ENCODE measurements at regions not wholly inside any gene's neighbourhood (a gene's known extent, or its start where the extent isn't known, plus 50 kb on each side); places are given as distances from the start of the nearest gene placed in this dataset.
"Not testable (repeated sequence)": the region's sequence is repeated elsewhere in the genome, so short reads cannot be mapped to it uniquely, and the experiment has no call there.

DNA sequence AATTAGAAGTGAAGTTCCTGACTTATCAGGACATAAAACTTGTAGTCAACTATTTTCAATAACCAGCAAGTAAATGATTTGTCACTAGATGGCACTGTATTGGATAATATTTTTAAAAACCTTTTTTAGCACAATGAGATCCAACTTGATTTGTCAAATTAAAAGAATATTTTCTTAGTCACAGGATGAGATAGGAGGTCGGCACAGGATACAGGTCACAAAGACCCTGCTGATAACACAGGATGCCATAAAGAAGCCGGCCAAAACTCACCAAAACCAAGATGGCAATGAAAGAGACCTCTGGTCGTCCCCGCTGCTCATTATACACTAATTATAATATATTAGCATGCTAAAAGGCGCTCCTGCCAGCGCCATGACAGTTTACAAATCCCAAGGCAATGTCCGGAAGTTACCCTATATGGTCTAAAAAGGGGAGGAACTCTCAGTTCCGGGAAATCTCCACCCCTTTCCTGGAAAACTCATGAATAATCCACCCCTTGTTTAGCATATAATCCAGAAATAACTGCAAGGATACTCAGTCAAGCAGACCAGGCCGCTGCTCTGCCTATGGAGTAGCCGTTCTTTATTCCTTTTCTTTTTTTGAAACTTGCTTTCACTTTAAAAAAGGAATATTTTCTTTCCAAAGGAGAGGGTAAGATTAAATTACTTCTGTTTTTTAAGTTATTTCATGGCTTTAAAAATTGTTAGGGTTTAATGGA lies 255.7 kb upstream of the MKLN1 start:
- DNase-seq = peak; percentile 74

DNA sequence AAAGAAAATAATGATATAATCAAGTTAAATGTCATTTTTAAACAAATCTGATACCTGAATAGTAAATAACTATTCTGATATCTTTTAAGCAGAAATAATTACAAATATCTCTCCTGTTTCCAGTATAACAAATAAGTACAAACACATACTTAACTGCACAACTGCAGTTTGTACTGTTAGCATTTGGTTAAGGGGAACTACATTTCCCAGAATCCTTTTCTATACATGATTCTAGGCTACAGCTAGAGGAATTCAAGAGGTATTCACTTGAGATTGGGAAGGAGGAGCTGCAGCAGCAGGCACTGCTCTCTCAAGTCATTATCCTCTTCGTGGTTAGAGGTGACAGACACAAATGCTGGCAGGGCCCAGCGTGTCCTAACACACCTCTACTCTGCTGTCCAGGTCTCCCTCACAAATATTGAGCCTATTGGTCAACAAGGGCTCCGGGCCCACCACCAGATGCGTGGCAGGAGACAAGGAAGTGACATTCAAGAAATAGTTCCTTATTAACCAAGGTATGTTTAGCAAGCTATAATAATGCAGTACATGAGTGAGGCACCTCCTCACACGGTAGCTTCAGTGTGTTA lies 255.1 kb upstream of the MKLN1 start:
- peak; percentile 25 for DNase-seq
- intact Hi-C loops (cut with DNase I) = no loop called here
- ATAC-seq = peak; percentile 24 to 46

More for the DNA sequence above, 255.7 kb upstream of the MKLN1 start:
- ATAC-seq = peak; percentile 62 to 64
- intact Hi-C loops (cut with DNase I) = no loop called here

DNA sequence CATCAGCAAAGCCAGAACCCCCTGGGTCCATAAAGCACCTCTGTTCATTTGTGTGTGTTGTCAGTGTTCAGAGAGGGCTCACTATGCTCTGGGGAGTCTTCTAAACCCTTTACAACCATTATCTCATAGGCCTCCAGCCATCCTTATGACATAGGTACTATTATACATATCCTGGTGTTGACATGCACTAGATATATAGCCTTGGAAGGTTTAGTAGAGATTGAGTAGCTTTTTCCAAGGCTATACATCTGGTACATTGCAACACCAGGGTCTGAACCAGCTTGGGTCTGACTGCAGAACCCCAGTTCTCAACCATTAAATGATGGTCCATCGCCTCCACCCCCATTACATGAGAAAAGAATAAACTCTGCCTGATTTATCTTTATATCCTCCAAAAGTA lies 253.6 kb upstream of the MKLN1 start:
- no peak for ATAC-seq
- intact Hi-C loops (cut with DNase I) = no loop called here
- no peak for DNase-seq

DNA sequence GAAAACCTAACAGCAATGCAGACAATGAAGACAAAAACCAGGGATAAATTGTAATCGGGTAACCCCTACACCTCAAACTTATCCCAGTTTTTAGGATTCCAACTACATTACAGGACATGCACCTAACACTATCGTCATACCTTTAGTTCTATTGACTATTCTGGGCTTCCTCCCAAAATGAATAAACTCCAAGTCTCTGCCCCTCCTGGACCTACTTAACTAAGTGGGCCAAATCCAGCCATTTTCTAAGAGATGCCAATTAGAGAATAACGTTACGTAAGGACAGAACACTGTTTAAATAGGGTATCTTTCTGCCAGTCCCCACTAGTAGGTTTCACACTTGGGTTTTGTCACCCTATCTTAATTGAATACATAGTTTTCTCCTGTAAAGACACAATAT lies 253.1 kb upstream of the MKLN1 start:
- ATAC-seq = no peak
- intact Hi-C loops (cut with DNase I) = no loop called here
- no peak for DNase-seq

DNA sequence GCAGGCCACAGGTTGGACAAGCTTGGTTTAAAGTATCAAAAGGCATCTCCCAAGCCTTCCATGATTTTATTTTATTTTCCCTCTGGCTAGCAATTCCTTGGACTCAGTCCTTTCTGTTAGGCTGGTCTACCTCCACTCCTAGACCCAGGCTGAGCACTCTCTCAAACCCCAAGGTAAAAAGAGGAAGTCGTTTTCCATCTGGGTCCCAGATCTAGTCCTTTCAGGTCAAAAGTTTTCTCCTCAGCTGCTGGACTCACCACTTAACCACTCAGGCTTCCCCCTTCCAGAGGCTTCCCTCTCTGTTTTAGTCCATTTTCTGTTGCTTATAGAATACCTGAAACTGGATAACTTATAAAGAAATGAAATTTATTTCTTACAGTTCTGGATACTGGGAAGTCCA lies 252.3 kb upstream of the MKLN1 start:
- ATAC-seq = no peak
- no peak for DNase-seq
- intact Hi-C loops (cut with DNase I) = no loop called here

DNA sequence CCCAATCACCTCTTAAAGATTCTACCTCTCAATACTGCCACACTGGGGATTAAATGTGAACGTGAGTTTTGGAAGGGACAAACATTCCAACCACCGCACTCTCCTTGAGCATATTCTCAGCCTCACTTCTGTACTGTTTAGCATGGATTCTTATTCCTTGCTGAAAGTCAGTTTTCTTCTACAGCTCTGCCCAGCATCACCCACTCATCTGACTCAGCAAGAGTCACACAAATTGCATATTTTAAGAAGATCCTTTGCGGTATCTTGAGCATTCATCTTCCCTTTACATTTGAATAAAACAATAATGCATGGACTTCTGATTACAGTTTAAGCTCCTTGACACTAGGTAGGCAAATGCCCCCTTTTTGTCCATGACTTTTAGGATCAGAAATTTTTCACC lies 251.6 kb upstream of the MKLN1 start:
- ATAC-seq (peak in 1 of 2 donors; percentile 8), DNase-seq (no peak)
- intact Hi-C loops (cut with DNase I) = no loop called here

DNA sequence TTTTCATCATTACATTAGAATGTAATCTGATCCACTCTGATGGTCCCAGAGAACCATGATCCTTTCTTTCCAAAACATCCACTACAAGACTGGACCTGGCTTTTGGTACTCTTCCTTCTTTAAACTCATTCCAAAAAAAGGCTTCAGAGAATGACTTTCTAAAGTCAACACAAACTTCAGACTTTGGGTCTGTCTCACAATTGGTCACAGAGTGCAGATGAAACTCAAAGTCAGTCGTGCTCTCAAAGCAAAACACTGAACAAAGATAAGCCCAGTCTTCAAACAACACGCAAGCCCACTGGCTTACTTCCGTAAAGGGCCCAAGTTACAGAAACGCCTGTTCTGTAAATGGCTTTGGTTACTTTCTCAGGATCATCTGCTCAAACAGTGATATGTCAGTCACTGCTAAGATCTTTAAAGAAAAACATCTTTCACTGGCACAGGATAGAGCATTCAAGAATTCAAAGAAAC lies 250.9 kb upstream of the MKLN1 start:
- DNase-seq (no peak), ATAC-seq (no peak)
- intact Hi-C loops (cut with DNase I) = no loop called here

DNA sequence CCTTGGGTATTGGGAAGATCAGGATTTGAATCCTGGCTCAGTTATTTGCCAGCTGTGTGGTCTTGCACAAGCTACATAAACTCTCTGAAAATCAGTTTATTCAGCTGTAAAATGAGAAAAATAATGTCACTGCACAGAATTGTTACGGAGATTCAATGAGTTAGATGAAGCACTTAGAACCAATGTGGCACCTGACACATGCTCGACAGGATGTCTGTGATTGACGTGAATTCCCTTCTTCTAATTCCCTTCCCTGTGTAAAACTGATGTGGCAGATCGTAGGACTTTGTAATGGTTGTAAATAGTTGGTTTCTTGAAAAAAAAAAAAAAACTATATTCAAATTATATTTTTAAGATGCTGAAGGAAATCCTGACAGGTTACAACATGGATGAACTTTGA lies 249.9 kb upstream of the MKLN1 start:
- ATAC-seq (no peak), DNase-seq (no peak)
- intact Hi-C loops (cut with DNase I) = no loop called here

DNA sequence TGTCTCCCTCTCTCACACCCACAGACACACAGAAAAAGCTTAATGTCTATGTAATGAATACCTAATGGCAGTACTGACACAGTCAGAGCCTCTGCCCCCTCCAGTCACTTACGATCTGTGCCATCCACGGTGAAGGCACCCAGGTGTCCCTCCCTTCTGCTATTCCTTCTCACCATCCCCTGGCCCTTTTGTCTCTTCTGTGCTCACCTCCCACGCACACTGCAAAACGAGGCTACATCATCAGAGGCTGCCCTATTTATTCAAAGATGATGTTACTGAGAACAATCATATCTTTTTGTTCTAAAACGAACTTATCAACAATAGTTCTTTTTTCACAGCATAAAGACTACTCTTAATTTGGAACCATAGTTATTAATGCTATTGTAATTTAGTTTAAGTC lies 246.9 kb upstream of the MKLN1 start:
- DNase-seq = no peak
- no peak for ATAC-seq
- intact Hi-C loops (cut with DNase I) = no loop called here

DNA sequence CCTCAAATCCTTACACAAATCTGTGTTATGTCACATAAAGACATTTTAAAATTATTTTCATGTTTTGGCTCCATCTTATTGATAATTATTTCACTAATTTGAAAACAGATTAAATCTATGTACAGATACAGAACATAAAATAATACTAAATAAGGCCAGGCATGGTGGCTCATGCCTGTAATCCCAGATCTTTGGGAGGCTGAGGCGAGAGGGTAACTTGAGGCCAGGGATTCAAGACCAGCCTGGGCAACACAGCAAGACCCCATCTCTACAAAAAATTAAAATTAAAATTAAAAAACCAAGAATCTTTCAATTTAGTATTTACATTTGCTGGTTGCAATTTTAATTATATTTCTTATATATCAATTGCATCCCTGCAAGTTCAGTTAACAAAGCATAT lies 246.4 kb upstream of the MKLN1 start:
- intact Hi-C loops (cut with DNase I) = no loop called here
- no peak for ATAC-seq
- DNase-seq = no peak

DNA sequence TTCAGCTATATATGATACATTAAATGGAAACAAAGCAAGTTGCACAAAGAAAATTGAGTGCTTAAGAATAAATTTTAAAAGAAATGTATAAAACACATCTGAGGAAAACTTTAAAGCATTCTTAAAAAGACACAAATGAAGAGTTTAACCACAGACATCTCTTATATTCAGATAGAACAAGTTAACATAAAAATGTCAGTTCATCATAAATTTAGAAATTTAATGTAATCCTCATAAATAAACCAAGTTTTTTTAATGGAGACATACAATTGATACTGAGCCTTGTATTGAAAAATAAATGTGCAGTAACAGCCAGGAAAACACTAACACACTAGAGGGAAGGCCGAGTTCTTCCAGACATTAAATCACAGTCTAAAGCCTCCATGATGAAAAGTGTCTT lies 243.9 kb upstream of the MKLN1 start:
- no peak for ATAC-seq
- DNase-seq = no peak
- intact Hi-C loops (cut with DNase I) = no loop called here

DNA sequence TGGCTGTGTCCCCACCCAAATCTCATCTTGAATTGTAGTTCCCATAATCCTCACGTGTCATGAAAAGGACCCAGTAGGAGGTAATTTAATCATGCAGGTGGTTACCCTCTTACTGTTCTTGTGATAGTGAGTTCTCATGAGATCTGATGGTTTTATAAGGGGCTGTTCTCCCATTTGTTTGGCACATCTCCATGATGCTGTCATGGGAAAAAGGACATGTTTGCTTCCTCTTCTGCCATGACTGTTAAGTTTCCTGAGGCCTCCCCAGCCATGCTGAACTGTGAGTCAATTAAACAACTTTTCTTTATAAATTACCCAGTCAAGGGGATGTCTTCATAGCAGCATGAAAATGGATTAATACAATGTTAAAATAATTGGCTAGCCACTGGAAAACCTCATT lies 243.3 kb upstream of the MKLN1 start:
- DNase-seq; intact Hi-C loops (cut with DNase I); ATAC-seq: not testable (repeated sequence)

DNA sequence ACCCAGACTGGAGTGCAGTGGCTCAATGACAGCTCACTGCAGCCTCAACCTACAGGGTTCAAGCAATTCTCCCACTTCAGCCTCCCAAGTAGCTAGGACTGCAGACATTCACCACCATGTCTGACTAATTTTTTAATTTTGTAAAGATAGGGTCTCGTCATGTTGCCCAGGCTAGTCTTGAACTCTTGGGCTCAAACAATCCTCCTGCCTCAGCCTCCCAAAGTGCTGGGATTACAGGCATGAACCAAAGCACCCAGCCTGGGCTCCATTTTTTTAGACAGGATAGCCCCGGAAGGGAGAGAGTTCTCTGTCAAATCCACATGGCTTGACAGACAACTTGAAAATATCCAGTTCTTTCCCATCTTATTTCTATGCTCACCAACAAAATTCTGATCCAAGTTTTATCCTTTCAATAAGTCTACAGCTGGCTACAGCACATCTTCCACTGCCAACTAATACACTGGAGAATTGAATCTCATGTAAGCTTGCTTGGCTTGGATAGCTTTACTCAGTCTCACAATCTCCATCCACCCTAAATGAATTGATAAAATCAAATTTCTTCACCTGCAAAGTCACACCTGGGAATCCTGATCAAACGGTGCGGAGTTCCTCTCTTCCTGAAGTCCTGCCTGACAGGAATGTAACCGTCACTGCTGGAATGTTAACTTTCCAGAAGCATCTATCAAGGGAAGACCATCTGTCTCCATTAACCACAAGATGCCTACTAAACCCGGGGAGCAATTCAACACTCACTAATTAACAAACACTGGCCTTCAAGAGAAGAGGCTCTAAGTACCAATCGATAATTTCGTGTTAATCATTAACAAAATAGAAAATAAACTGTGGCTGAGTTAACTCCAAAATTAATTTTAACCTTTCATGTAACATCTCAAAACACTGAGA lies 239.7 kb upstream of the MKLN1 start:
- intact Hi-C loops (cut with DNase I) = no loop called here
- peak in 1 of 2 donors; percentile 28 for ATAC-seq
- DNase-seq = no peak

DNA sequence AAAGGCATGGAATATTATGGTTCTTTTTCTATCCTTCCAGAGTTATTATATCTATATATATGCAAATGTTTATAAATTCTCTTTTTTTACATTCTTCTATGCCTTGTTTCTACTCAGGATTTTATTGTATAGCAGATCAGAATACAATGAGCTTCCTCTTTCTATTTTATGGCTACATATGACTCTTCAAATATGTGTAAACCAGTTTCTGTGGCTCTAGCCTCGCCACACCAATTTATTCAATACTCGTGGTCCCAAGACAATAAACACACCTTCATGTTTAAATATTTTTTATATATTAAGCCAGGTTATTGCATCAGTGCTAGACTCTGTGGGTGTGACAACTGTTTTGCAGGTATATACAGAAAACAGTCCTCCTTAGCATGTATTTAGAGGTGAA lies 237.5 kb upstream of the MKLN1 start:
- ATAC-seq = no peak
- intact Hi-C loops (cut with DNase I) = no loop called here
- DNase-seq = no peak

DNA sequence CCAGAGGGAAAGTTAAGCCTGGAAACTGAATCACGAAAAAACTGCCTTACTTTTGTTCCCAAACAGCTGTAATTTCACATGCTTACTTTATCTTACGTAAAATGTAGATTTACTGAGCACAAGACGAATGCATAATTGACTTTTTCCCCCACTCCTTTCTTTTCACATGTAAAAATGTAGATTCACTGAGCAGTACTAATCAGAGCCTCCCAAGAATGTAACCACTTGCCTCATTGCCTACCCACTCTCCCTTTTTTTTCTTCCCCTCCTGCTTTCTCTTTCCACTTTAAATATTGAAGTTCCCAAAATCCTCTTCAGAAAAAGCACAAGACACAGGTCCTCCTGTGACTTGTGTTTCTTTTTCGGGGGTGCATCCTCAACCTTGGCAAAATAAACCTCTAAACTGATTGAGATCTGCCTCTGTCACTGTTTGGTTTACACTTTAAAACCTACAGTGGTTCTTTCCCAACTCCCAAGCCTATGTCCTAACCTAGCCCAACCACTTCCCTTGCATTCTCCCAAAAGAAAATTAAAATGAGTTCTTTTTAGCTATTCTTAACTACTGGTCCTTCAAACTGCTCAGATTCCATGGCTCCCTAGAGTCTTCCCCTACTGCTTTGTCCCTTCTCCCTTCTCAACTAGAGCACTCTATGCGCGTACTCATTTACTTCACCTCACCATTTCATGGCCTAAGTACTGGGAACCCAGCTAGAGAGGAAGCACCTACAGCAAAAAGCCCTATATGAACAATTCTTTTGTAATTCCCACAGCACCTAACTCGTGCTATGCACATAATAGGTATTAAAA lies 236.6 kb upstream of the MKLN1 start:
- ATAC-seq (no peak), DNase-seq (no peak)
- intact Hi-C loops (cut with DNase I) = no loop called here

DNA sequence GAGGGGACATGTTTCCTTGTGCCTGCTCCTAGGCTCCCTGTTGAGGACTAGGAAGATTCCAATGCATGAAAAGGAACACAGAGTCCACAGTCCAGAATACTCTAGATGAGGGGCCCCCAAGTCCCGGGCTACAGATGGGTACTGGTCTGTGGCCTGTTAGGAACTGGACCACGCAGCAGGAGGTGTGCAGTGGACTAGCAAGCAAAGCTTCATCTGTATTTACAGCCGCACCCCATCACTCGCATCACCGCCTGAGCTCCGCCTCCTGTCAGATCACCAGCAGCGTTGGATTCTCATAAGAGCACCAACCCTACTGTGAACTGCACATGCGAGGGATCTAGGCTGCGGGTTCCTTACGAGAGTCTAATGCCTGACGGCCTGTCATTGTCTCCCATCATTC lies 233.0 kb upstream of the MKLN1 start:
- intact Hi-C loops (cut with DNase I) = no loop called here
- DNase-seq (no peak), ATAC-seq (no peak)

DNA sequence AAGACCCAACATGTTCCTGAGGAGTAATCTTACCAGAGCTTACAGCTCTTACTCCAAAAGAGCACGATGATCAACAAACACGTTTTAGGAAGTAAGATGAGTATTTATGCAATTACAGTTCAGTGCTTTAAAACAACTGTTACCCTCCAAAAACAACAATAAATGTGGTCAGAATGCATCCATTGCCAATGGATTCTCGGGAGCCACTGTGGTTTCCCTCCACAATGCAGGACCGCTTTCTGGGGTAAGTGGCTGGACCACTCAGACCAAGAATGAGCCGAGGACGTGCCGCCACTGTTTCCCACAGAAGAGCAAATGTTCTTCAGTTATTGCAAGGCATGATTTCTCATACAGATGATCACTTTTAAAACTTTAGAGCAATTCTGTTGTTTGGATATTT lies 232.3 kb upstream of the MKLN1 start:
- DNase-seq (no peak), ATAC-seq (no peak)
- intact Hi-C loops (cut with DNase I) = no loop called here

DNA sequence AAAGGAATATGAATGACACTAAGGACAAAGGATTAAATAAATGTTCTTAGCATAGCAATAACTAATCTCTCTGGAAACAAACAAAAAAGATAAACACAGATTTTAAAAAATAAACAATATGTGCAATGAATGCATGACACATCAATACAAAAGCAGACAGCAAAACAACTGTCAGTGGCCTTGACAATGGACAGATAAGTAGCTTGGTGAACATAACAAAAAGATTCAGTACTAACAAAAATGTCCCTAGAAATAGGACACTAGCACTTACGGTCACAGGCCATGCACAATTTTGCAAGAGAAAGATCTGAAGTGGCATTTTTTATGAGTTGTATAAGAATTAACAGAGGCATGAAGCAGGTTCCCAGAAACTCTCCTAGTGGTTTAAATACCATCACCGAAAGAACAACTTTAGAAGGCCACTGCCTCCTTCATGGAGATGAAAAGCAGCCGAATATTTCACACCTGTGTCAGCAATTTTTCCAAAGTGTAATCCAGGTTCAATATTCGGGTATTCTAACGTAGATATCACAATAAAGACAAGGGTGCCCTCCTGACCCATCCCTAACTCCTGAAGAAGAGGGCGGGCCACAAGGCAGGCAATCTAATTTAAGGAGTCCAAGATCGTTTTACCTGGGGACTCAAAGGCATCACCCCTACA lies 231.3 kb upstream of the MKLN1 start:
- ATAC-seq = no peak
- intact Hi-C loops (cut with DNase I) = no loop called here

More for the DNA sequence above, 231.3 kb upstream of the MKLN1 start:
- DNase-seq = no peak
